ENCODE measurements at regions not wholly inside any gene's neighbourhood (a gene's known extent, or its start where the extent isn't known, plus 50 kb on each side); places are given as distances from the start of the nearest gene placed in this dataset.

- Mint-ChIP-seq H3K27me3 (ENCODE audit: insufficient read depth, low read depth) (peaks cover 11% of the 10 kb centered on the region), H3K9me3 (no peaks in the 10 kb centered on the region), H3K27ac (no peak overlapping the region), H3K4me3 (no peak overlapping the region), H3K4me1 (peaks cover 19% of the 10 kb centered on the region), H3K36me3 (no peaks in the 10 kb centered on the region)
- Histone ChIP-seq H3K4me1 (peaks cover 17% of the 10 kb centered on the region), H3F3A (ENCODE audit: low read depth) (peaks cover 9% of the 10 kb centered on the region), H3K27me3 (peaks cover 65% of the 10 kb centered on the region), H3K79me2 (ENCODE audit: low read depth) (no peaks in the 10 kb centered on the region), H2AFZ (replicated peaks) (no peak overlapping the region), H3K9ac (no peak overlapping the region), H4K20me1 (ENCODE audit: low read depth) (peaks cover 26% of the 10 kb centered on the region), H3K9me3 (ENCODE audit: low read depth) (no peaks in the 10 kb centered on the region), H3K4me2 (no peak overlapping the region), H3K36me3 (no peaks in the 10 kb centered on the region), H3K4me3 (no peak overlapping the region), H3K27ac (no peak overlapping the region)
- no peak for TF ChIP-seq EZH2phosphoT487 (IDR thresholded peaks at IDR 0.05)
- TF ChIP-seq, protein P1, sequence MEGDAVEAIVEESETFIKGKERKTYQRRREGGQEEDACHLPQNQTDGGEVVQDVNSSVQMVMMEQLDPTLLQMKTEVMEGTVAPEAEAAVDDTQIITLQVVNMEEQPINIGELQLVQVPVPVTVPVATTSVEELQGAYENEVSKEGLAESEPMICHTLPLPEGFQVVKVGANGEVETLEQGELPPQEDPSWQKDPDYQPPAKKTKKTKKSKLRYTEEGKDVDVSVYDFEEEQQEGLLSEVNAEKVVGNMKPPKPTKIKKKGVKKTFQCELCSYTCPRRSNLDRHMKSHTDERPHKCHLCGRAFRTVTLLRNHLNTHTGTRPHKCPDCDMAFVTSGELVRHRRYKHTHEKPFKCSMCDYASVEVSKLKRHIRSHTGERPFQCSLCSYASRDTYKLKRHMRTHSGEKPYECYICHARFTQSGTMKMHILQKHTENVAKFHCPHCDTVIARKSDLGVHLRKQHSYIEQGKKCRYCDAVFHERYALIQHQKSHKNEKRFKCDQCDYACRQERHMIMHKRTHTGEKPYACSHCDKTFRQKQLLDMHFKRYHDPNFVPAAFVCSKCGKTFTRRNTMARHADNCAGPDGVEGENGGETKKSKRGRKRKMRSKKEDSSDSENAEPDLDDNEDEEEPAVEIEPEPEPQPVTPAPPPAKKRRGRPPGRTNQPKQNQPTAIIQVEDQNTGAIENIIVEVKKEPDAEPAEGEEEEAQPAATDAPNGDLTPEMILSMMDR (IDR thresholded peaks at IDR 0.05) = no peak
- TF ChIP-seq EZH2 (IDR thresholded peaks at IDR 0.05) = no peak
- no peak for DNase-seq (ENCODE audit: low spot score)
Measured at GRCh38 chr15:77746254-77747174, 113.8 kb upstream of the LINGO1 start.

GRCh38 chr15:77744398-77744797 lies 111.7 kb upstream of the LINGO1 start:
- Histone ChIP-seq H3K27ac (no peak overlapping the region), H3K9me3 (ENCODE audit: low read depth) (no peaks in the 10 kb centered on the region), H3K36me3 (no peaks in the 10 kb centered on the region), H3K4me2 (no peak overlapping the region), H4K20me1 (ENCODE audit: low read depth) (peaks cover 25% of the 10 kb centered on the region), H3K79me2 (ENCODE audit: low read depth) (no peaks in the 10 kb centered on the region), H2AFZ (replicated peaks) (no peak overlapping the region), H3K9ac (no peak overlapping the region), H3K4me3 (no peak overlapping the region), H3K27me3 (peaks cover 66% of the 10 kb centered on the region), H3F3A (ENCODE audit: low read depth) (peaks cover 8% of the 10 kb centered on the region), H3K4me1 (peaks cover 33% of the 10 kb centered on the region)
- no peaks in the 10 kb centered on the region for H3K9me3 Mint-ChIP-seq
- no peaks in the 10 kb centered on the region for H3K36me3 Mint-ChIP-seq
- peaks cover 24% of the 10 kb centered on the region for H3K4me1 Mint-ChIP-seq
- no peak for TF ChIP-seq EZH2 (IDR thresholded peaks at IDR 0.05)
- no peak for TF ChIP-seq EZH2phosphoT487 (IDR thresholded peaks at IDR 0.05)
- TF ChIP-seq, protein P1 (IDR thresholded peaks at IDR 0.05) = no peak
- DNase-seq (ENCODE audit: low spot score) = no peak
- H3K4me3 Mint-ChIP-seq = no peak overlapping the region
- H3K27ac Mint-ChIP-seq = no peak overlapping the region
- H3K27me3 Mint-ChIP-seq (ENCODE audit: insufficient read depth, low read depth) = peaks cover 7% of the 10 kb centered on the region

DNA sequence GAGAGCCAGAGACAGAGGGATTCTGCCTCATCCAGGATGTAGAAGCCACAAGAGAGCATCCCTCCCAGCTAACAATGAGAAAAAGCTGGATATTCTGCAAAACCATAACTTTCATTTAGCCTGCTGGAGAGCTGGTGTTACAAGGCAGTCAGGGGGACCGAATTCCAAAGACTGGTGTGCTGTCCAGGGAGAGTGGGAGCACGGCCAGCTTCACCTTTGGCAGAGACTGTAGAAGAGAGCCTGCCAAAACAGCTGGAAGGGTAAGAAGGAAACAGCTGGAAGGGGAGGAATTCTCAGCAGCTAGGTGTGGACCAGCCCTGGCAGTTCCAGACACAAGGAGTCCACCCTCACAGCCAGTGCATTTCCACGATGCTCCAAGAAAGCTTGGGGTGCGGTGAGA lies 109.9 kb upstream of the LINGO1 start:
- peaks cover 36% of the 10 kb centered on the region for H3K4me1 ChIP-seq
- Mint-ChIP-seq H3K27me3 (ENCODE audit: insufficient read depth, low read depth) (peaks cover 15% of the 10 kb centered on the region), H3K36me3 (no peaks in the 10 kb centered on the region), H3K27ac (no peak overlapping the region), H3K4me1 (peaks cover 27% of the 10 kb centered on the region), H3K9me3 (no peaks in the 10 kb centered on the region), H3K4me3 (peak overlapping the region; percentile 52)
- DNase-seq (ENCODE audit: low spot score) = no peak
- H3K9ac ChIP-seq = no peak overlapping the region
- H3K27ac ChIP-seq = no peak overlapping the region
- H4K20me1 ChIP-seq (ENCODE audit: low read depth) = peaks cover 26% of the 10 kb centered on the region
- no peak overlapping the region for H3K4me3 ChIP-seq
- H3F3A ChIP-seq (ENCODE audit: low read depth) = peaks cover 12% of the 10 kb centered on the region
- H3K4me2 ChIP-seq = no peak overlapping the region
- H2AFZ ChIP-seq (replicated peaks) = no peak overlapping the region
- H3K27me3 ChIP-seq = peaks cover 74% of the 10 kb centered on the region
- no peaks in the 10 kb centered on the region for H3K36me3 ChIP-seq
- H3K79me2 ChIP-seq (ENCODE audit: low read depth) = no peaks in the 10 kb centered on the region
- no peaks in the 10 kb centered on the region for H3K9me3 ChIP-seq (ENCODE audit: low read depth)
- TF ChIP-seq EZH2phosphoT487 (IDR thresholded peaks at IDR 0.05) = no peak
- no peak for TF ChIP-seq EZH2 (IDR thresholded peaks at IDR 0.05)
- TF ChIP-seq, protein P1 (IDR thresholded peaks at IDR 0.05) = no peak

Data from neural progenitor cell (in vitro differentiated cells).